Activated CD4-positive, alpha-beta T cell treated with anti-CD3 and anti-CD28 coated beads, Interleukin-2, amount 50 U/mL, for 16 hours (primary cell): ENCODE measurements at regions not wholly inside any gene's neighbourhood (a gene's known extent, or its start where the extent isn't known, plus 50 kb on each side); places are given as distances from the start of the nearest gene placed in this dataset.
"Not testable (repeated sequence)": the region's sequence is repeated elsewhere in the genome, so short reads cannot be mapped to it uniquely, and the experiment has no call there.

Source experiments
- DNase-seq: peaks from one replicate; pipeline ENCODE4 v3.0.0-alpha.2; 2020

GRCh38 chr2:84286878-84287277, 172.2 kb downstream of the SUCLG1 start:
- DNase-seq = no peak

GRCh38 chr2:84285056-84285747, 173.9 kb downstream of the SUCLG1 start:
- no peak for DNase-seq

GRCh38 chr2:84283506-84283905, 175.6 kb downstream of the SUCLG1 start:
- no peak for DNase-seq

- DNase-seq = no peak
Measured at GRCh38 chr2:84281510-84281909, 177.6 kb downstream of the SUCLG1 start.

- DNase-seq = no peak
Measured at GRCh38 chr2:84280873-84281272, 178.2 kb downstream of the SUCLG1 start.

GRCh38 chr2:84278386-84278785, 180.7 kb downstream of the SUCLG1 start:
- no peak for DNase-seq

GRCh38 chr2:84276590-84277255, 182.4 kb downstream of the SUCLG1 start:
- DNase-seq = no peak

GRCh38 chr2:84273406-84273805, 185.7 kb downstream of the SUCLG1 start:
- DNase-seq = no peak

GRCh38 chr2:84271977-84272376, 187.1 kb downstream of the SUCLG1 start:
- DNase-seq = no peak

GRCh38 chr2:84257831-84258230, 201.2 kb downstream of the SUCLG1 start:
- no peak for DNase-seq

- DNase-seq = no peak
Measured at GRCh38 chr2:84251651-84252302, 207.3 kb downstream of the SUCLG1 start.

- no peak for DNase-seq
Measured at GRCh38 chr2:84249140-84249539, 209.9 kb downstream of the SUCLG1 start.

- no peak for DNase-seq
Measured at GRCh38 chr2:84247532-84247931, 211.5 kb downstream of the SUCLG1 start.

- DNase-seq = no peak
Measured at GRCh38 chr2:84243788-84244733, 215.0 kb downstream of the SUCLG1 start.

- no peak for DNase-seq
Measured at GRCh38 chr2:84238907-84239306, 220.2 kb downstream of the SUCLG1 start.

- no peak for DNase-seq
Measured at GRCh38 chr2:84236288-84236687, 222.8 kb downstream of the SUCLG1 start.

GRCh38 chr2:84234103-84234502, 225.0 kb downstream of the SUCLG1 start:
- DNase-seq = no peak

GRCh38 chr2:84231478-84231877, 227.6 kb downstream of the SUCLG1 start:
- no peak for DNase-seq

GRCh38 chr2:84224121-84224520, 235.0 kb downstream of the SUCLG1 start:
- no peak for DNase-seq

- DNase-seq = no peak
Measured at GRCh38 chr2:84223191-84223590, 235.9 kb downstream of the SUCLG1 start.

GRCh38 chr2:84221102-84221501, 238.0 kb downstream of the SUCLG1 start:
- not testable (repeated sequence) for DNase-seq

GRCh38 chr2:84217456-84217855, 241.6 kb downstream of the SUCLG1 start:
- DNase-seq = no peak

GRCh38 chr2:84214455-84214854, 244.6 kb downstream of the SUCLG1 start:
- DNase-seq = no peak
